Fibroblast of pulmonary artery (primary cell): ENCODE measurements at regions not wholly inside any gene's neighbourhood (a gene's known extent, or its start where the extent isn't known, plus 50 kb on each side); places are given as distances from the start of the nearest gene placed in this dataset.

Experiments used
- DNase-seq: peaks from one replicate; pipeline ENCODE4 v3.0.0-alpha.2; 2010; ENCODE audit warnings: low read depth
- H3K4me3 ChIP-seq: replicated peaks from 2 replicates; pipeline ENCODE4 v1.5.1; 2011; ENCODE audit warnings: low read depth, mild to moderate bottlenecking, control low read depth, low read length, moderate library complexity
- TF ChIP-seq, protein P1 (sequence below): IDR thresholded peaks from 2 replicates; pipeline ENCODE4 v1.5.1; 2011; ENCODE audit warnings: mild to moderate bottlenecking, control low read depth, low read length, inconsistent platforms; ENCODE audit errors: missing control alignments

DNA sequence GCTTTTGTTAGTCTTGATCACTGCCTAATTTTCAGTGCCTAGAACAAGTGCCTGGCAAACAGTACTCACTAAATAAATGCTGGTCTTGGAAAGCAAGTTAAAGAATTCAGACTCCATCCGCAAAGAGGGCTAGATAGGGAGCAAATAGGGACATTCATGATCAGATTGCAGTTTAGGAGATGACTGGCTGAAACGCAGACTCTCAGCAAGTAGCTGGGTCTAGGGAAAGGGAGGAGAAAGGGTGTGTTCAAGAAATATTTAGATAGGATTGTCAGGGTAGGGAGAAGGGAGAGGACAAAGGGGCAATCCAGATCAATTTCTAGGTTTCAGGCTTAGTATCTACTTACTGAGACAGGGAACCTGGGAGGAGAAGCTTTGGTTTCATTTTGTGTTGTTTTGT lies 108.4 kb downstream of the ESM1 start:
- TF ChIP-seq, protein P1, sequence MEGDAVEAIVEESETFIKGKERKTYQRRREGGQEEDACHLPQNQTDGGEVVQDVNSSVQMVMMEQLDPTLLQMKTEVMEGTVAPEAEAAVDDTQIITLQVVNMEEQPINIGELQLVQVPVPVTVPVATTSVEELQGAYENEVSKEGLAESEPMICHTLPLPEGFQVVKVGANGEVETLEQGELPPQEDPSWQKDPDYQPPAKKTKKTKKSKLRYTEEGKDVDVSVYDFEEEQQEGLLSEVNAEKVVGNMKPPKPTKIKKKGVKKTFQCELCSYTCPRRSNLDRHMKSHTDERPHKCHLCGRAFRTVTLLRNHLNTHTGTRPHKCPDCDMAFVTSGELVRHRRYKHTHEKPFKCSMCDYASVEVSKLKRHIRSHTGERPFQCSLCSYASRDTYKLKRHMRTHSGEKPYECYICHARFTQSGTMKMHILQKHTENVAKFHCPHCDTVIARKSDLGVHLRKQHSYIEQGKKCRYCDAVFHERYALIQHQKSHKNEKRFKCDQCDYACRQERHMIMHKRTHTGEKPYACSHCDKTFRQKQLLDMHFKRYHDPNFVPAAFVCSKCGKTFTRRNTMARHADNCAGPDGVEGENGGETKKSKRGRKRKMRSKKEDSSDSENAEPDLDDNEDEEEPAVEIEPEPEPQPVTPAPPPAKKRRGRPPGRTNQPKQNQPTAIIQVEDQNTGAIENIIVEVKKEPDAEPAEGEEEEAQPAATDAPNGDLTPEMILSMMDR: no peak
- DNase-seq: no peak

DNA sequence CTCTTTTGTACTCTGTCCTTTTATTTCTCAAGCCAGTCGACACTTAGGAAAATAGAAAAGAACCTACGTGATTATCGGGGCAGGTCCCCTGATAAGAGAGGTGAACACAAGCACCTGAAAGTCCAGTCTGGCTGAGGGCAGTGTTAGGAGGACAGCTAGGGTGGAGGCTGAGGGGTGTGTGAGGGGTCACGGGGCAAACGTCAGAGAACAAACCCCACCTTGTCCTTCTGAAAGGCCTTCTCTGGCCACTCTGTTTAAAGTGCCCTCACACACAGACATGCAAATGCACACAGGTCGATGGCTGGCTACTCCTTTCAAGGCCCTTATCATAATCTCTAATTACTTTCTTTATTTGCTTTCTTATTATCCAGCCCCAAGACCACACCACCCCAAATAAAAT lies 108.8 kb downstream of the ESM1 start:
- TF ChIP-seq, protein P1: no peak
- DNase-seq: no peak
- no peak overlapping the region for H3K4me3 ChIP-seq

More for the DNA sequence above, 108.4 kb downstream of the ESM1 start:
- no peak overlapping the region for H3K4me3 ChIP-seq

DNA sequence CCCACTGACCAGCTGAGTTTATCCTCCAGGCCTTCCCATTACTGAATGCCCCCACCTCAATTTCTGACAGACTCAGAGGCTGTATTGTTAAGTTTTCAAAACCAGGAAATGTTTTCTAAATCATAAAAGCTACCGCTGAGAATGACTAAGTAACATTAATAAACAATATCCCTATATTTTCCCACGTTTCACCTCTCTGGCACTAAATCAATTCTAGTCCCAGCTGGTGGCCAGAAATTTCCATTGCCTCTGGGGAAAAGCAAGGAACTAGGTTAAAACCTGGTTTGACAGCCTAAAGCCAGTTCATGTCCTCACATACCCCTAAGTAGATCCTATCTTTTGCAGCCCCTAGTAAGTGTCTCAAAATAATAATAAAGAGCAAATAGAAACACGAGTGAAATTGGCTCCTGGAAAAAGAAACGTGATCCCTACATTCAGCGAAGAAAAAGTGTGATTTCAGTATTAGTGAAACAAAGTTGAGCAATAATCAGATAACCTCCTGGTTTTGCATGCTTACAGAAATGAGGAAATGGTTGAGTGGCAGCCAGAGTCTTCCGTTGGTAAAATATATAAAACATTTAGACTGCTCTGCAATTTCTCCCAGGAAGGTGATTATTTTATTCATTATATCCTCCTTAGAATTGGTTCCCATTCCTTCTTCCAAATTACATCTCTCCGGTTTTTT lies 110.9 kb downstream of the ESM1 start:
- no peak overlapping the region for H3K4me3 ChIP-seq
- DNase-seq: peak; percentile 76
- TF ChIP-seq, protein P1: no peak

DNA sequence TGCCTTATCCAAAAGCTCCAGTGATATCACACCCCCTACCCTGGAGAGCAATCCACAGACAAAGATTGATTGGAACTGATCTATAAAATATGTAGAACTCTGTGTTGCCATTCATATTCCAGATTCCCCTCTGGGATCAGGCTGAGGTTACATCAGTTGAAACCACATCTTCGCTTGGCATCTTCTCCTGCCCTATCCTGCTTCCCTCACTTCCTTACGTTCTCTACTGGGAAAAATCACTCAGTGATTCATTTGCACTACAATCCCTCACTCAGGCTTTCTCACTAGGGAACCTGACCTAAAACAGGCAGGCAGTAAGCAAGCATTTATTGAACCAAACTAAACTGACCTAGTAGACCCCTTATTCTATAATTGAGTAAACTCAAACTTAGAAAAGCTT lies 111.7 kb downstream of the ESM1 start:
- peak; percentile 26 for DNase-seq
- H3K4me3 ChIP-seq: no peak overlapping the region
- TF ChIP-seq, protein P1: no peak

DNA sequence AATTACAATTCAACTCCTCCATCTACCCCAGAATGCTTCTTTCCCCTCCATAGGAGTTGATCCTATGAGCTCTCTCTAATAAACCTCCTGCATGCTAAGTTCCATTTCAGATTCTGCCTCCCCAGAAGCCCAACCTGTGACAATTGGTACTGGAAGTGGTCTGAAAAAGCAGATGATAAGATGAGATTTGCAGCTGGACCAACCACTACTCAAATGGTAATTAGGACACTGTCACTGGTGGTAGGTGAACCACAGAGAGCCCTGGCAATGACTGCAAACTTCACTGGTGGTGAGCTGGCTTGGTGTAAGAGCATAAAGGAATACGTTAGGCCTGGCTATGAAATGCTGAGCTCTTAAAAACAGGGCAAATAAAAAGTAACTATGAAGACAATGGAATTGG lies 112.6 kb downstream of the ESM1 start:
- no peak for DNase-seq
- TF ChIP-seq, protein P1: no peak

DNA sequence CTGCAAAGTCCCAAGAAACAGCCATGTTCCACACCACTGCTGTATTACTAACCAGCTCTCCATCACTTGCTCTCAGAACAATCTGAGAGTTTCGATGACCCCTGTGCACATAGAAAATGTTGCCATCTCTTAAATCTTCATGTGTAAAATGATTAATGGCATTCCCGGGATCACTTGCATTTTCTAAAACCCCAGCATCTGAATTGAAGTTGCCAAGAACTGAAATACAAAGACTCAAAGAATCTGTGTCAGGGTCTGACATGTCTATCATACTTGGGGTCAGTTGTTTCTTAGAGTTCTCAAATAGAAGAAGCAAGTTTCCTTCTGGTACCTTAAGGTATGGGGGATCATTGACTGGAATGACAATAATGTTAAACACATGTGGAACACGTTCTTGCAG lies 115.1 kb downstream of the ESM1 start:
- no peak for DNase-seq
- TF ChIP-seq, protein P1: no peak
- no peak overlapping the region for H3K4me3 ChIP-seq

More for the DNA sequence above, 112.6 kb downstream of the ESM1 start:
- no peak overlapping the region for H3K4me3 ChIP-seq

DNA sequence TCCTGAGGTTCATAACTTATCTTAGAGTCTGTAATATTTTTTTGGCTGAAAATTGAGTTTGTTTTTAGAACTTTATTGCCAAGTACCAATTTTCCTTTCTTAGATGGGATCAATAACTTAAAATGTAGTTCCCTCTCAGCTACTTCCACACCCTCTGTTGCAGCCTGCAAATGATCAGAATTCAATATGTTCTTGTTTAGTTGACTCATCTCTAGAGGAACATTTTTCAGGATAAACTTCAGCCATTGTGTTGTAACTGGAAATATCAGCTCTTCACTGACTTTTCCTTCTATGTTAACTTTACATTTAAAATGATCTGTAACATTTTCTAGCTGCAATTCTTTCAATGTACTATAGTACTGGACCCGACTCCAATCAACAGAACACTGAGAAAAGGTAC lies 115.7 kb downstream of the ESM1 start:
- TF ChIP-seq, protein P1: no peak
- H3K4me3 ChIP-seq: no peak overlapping the region
- no peak for DNase-seq
